ENCODE measurements at regions not wholly inside any gene's neighbourhood (a gene's known extent, or its start where the extent isn't known, plus 50 kb on each side); places are given as distances from the start of the nearest gene placed in this dataset.

DNA sequence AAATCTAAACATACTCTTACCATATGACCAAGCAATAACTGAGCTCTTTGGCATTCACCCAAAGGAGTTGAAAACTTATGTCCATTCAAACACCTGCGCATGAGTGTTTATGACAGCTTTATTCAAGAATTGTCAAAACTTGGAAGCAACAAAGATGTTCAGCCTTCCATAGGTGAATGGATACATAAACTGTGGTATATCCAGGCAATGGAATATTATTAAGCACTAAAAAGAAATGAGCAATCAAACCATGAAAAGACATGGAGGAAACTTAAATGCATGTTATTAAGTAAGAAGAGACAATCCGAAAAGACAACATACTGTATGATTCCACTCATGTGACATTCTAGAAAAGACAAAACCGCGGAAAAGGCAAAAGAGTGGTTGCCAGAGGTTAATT is 312.0 kb upstream of the TMC3 start:
- Mint-ChIP-seq H3K9me3 (ENCODE audit: low read depth) (peaks cover 38% of the 10 kb centered on the region), H3K27me3 (no peaks in the 10 kb centered on the region), H3K27ac (no peak overlapping the region), H3K36me3 (ENCODE audit: insufficient read depth) (peaks cover 14% of the 10 kb centered on the region), H3K4me3 (ENCODE audit: low read depth) (no peak overlapping the region), H3K4me1 (ENCODE audit: low read depth) (no peaks in the 10 kb centered on the region)
- no peak for DNase-seq (ENCODE audit: low spot score, unreplicated experiment)
- no peak for TF ChIP-seq CTCF (IDR thresholded peaks at IDR 0.05; ENCODE audit: unreplicated experiment)

GRCh38 chr15:81685237-81685636 is 311.2 kb upstream of the TMC3 start:
- peaks cover 46% of the 10 kb centered on the region for H3K9me3 Mint-ChIP-seq (ENCODE audit: low read depth)
- peaks cover 14% of the 10 kb centered on the region for H3K36me3 Mint-ChIP-seq (ENCODE audit: insufficient read depth)
- no peaks in the 10 kb centered on the region for H3K4me1 Mint-ChIP-seq (ENCODE audit: low read depth)
- DNase-seq (ENCODE audit: low spot score, unreplicated experiment) = no peak
- H3K4me3 Mint-ChIP-seq (ENCODE audit: low read depth) = no peak overlapping the region
- no peaks in the 10 kb centered on the region for H3K27me3 Mint-ChIP-seq
- no peak overlapping the region for H3K27ac Mint-ChIP-seq
- TF ChIP-seq CTCF (IDR thresholded peaks at IDR 0.05; ENCODE audit: unreplicated experiment) = no peak

GRCh38 chr15:81680829-81681228 is 306.8 kb upstream of the TMC3 start:
- Mint-ChIP-seq H3K9me3 (ENCODE audit: low read depth) (peaks cover 49% of the 10 kb centered on the region), H3K36me3 (ENCODE audit: insufficient read depth) (peaks cover 17% of the 10 kb centered on the region), H3K27ac (no peak overlapping the region), H3K27me3 (no peaks in the 10 kb centered on the region), H3K4me1 (ENCODE audit: low read depth) (no peaks in the 10 kb centered on the region), H3K4me3 (ENCODE audit: low read depth) (no peak overlapping the region)
- no peak for DNase-seq (ENCODE audit: low spot score, unreplicated experiment)
- TF ChIP-seq CTCF (IDR thresholded peaks at IDR 0.05; ENCODE audit: unreplicated experiment) = no peak

DNA sequence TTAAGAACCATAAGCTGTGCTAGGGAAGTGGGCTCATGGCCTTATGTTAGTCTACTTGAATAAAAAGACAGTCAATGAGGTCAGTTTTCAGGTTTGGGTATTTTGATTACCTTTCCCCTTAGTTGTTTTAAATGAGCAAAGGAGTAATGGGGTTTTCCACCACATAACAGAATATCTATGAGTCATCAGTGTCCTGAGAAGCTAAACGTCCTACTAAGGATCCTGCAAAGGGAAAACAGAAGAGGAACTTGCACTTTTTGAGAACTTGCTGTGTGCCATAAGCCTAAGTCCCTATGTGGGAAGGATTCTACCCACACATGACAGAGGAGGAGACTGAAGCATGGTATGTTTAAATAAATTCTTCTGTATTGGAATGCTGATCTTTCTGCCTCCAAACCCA is 292.8 kb upstream of the TMC3 start:
- peaks cover 2% of the 10 kb centered on the region for H3K36me3 Mint-ChIP-seq (ENCODE audit: insufficient read depth)
- H3K27ac Mint-ChIP-seq = no peak overlapping the region
- TF ChIP-seq CTCF (IDR thresholded peaks at IDR 0.05; ENCODE audit: unreplicated experiment) = no peak

DNA sequence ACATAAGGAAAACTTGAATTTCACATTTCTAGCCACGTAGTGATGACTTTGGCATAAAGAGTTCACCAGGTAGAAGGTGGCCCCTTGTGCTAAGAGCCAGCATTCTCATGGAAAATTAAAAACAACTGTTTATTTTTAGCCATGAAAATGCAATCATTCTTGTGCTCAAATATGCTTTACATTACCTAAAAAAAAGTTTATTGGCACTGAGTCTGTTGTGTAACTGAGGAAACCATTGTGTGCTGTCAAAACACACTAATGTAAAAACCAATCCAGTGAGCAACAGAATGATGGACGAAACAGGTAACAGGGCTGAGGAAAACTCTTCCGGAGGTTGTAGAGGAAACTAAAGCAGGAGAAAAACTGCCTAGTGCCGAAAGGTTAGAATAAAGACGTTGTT is 287.0 kb upstream of the TMC3 start:
- Mint-ChIP-seq H3K9me3 (ENCODE audit: low read depth) (peaks cover 4% of the 10 kb centered on the region), H3K4me1 (ENCODE audit: low read depth) (no peaks in the 10 kb centered on the region), H3K27me3 (no peaks in the 10 kb centered on the region), H3K36me3 (ENCODE audit: insufficient read depth) (peaks cover 7% of the 10 kb centered on the region), H3K27ac (peak overlapping the region; percentile 11), H3K4me3 (ENCODE audit: low read depth) (no peak overlapping the region)
- no peak for DNase-seq (ENCODE audit: low spot score, unreplicated experiment)
- TF ChIP-seq CTCF (IDR thresholded peaks at IDR 0.05; ENCODE audit: unreplicated experiment) = no peak

More for the DNA sequence above, 292.8 kb upstream of the TMC3 start:
- Mint-ChIP-seq H3K4me3 (ENCODE audit: low read depth) (no peak overlapping the region), H3K9me3 (ENCODE audit: low read depth) (peaks cover 2% of the 10 kb centered on the region), H3K27me3 (no peaks in the 10 kb centered on the region), H3K4me1 (ENCODE audit: low read depth) (no peaks in the 10 kb centered on the region)
- DNase-seq (ENCODE audit: low spot score, unreplicated experiment) = no peak
